ENCODE measurements at regions not wholly inside any gene's neighbourhood (a gene's known extent, or its start where the extent isn't known, plus 50 kb on each side); places are given as distances from the start of the nearest gene placed in this dataset.

- no peak for DNase-seq (ENCODE audit: low spot score)
These were observed 118.2 kb downstream of the TTLL2 start for GRCh38 chr6:167442796-167443680.

- DNase-seq (ENCODE audit: low spot score) = no peak
These were observed 119.9 kb downstream of the TTLL2 start for GRCh38 chr6:167444602-167445346.

- no peak for DNase-seq (ENCODE audit: low spot score)
These were observed 120.7 kb downstream of the TTLL2 start for GRCh38 chr6:167445568-167445967.

- no peak for DNase-seq (ENCODE audit: low spot score)
These were observed 121.2 kb downstream of the TTLL2 start for GRCh38 chr6:167446046-167446445.

- no peak for DNase-seq (ENCODE audit: low spot score)
These were observed 122.1 kb downstream of the TTLL2 start for GRCh38 chr6:167446971-167447370.

- DNase-seq (ENCODE audit: low spot score) = no peak
These were observed 123.5 kb downstream of the TTLL2 start for GRCh38 chr6:167448378-167448777.

GRCh38 chr6:167449094-167449861, 124.4 kb downstream of the TTLL2 start:
- no peak for DNase-seq (ENCODE audit: low spot score)

- no peak for DNase-seq (ENCODE audit: low spot score)
These were observed 125.7 kb downstream of the TTLL2 start for GRCh38 chr6:167450626-167451025.

GRCh38 chr6:167452338-167453081, 127.6 kb downstream of the TTLL2 start:
- no peak for DNase-seq (ENCODE audit: low spot score)

GRCh38 chr6:167453082-167453446, 128.2 kb downstream of the TTLL2 start:
- no peak for DNase-seq (ENCODE audit: low spot score)

- no peak for DNase-seq (ENCODE audit: low spot score)
These were observed 129.1 kb downstream of the TTLL2 start for GRCh38 chr6:167454003-167454402.

- DNase-seq (ENCODE audit: low spot score) = no peak
These were observed 130.5 kb downstream of the TTLL2 start for GRCh38 chr6:167455371-167455770.

- DNase-seq (ENCODE audit: low spot score) = no peak
These were observed 137.8 kb downstream of the TTLL2 start for GRCh38 chr6:167462514-167463312.

GRCh38 chr6:167464177-167464576, 139.3 kb downstream of the TTLL2 start:
- DNase-seq (ENCODE audit: low spot score) = no peak

- no peak for DNase-seq (ENCODE audit: low spot score)
These were observed 140.6 kb downstream of the TTLL2 start for GRCh38 chr6:167465482-167465881.

GRCh38 chr6:167467282-167467681, 142.4 kb downstream of the TTLL2 start:
- no peak for DNase-seq (ENCODE audit: low spot score)

- no peak for DNase-seq (ENCODE audit: low spot score)
These were observed 143.0 kb downstream of the TTLL2 start for GRCh38 chr6:167467793-167468431.

GRCh38 chr6:167469101-167469500, 144.2 kb downstream of the TTLL2 start:
- no peak for DNase-seq (ENCODE audit: low spot score)

GRCh38 chr6:167469672-167470071, 144.8 kb downstream of the TTLL2 start:
- no peak for DNase-seq (ENCODE audit: low spot score)
